HL-60 (cell line): ENCODE measurements at regions not wholly inside any gene's neighbourhood (a gene's known extent, or its start where the extent isn't known, plus 50 kb on each side); places are given as distances from the start of the nearest gene placed in this dataset.

Experiments
- GABPA ChIP-seq: IDR thresholded peaks from 2 replicates; pipeline ENCODE4 v1.6.1; 2012; ENCODE audit warnings: low read depth
- POLR2AphosphoS5 ChIP-seq: IDR thresholded peaks from 2 replicates; pipeline ENCODE4 v1.6.1; 2012; ENCODE audit warnings: low read depth
- REST ChIP-seq: IDR thresholded peaks from 2 replicates; pipeline ENCODE4 v1.6.1; 2012; ENCODE audit warnings: low read depth; ENCODE audit not compliant: insufficient replicate concordance
- SPI1 ChIP-seq: IDR thresholded peaks from 2 replicates; pipeline ENCODE4 v1.6.1; 2012; ENCODE audit warnings: low read depth, mild to moderate bottlenecking, borderline replicate concordance
- TF ChIP-seq, protein P1 (sequence below): IDR thresholded peaks from one replicate; pipeline ENCODE4 v1.5.1; 2011; ENCODE audit warnings: low read length, control low read depth, inconsistent platforms; ENCODE audit not compliant: insufficient read depth

GRCh38 chr5:74575741-74576538, 64.6 kb downstream of the ENC1 start:
- TF ChIP-seq, protein P1, sequence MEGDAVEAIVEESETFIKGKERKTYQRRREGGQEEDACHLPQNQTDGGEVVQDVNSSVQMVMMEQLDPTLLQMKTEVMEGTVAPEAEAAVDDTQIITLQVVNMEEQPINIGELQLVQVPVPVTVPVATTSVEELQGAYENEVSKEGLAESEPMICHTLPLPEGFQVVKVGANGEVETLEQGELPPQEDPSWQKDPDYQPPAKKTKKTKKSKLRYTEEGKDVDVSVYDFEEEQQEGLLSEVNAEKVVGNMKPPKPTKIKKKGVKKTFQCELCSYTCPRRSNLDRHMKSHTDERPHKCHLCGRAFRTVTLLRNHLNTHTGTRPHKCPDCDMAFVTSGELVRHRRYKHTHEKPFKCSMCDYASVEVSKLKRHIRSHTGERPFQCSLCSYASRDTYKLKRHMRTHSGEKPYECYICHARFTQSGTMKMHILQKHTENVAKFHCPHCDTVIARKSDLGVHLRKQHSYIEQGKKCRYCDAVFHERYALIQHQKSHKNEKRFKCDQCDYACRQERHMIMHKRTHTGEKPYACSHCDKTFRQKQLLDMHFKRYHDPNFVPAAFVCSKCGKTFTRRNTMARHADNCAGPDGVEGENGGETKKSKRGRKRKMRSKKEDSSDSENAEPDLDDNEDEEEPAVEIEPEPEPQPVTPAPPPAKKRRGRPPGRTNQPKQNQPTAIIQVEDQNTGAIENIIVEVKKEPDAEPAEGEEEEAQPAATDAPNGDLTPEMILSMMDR = no peak
- TF ChIP-seq GABPA (no peak), SPI1 (no peak), REST (no peak), POLR2AphosphoS5 (no peak)
